Heart left ventricle (tissue), 13 donors: ENCODE measurements at regions not wholly inside any gene's neighbourhood (a gene's known extent, or its start where the extent isn't known, plus 50 kb on each side); places are given as distances from the start of the nearest gene placed in this dataset.

Experiments used
- POLR2A ChIP-seq, 2 donors: fragments of 450-650 bp; IDR thresholded peaks; one replicate each; pipeline ENCODE4 v1.6.1; 2017; ENCODE audit warnings: antibody characterized with exemption in 2 of 2, mild to moderate bottlenecking in 2 of 2, moderate library complexity in 2 of 2
- TF ChIP-seq, protein P1 (sequence below), 12 donors: fragments of 200-600 bp; sonication (generic) in 4 of 12; IDR thresholded peaks; one replicate each; pipeline versions ENCODE4 v1.5.0 to v1.8.0; 2018 to 2022; ENCODE audit warnings: antibody characterized with exemption in 12 of 12, mild to moderate bottlenecking in 5 of 12
- donor health status: ischemic (EF 13 %, LVEDD 7.1; RV severe dilation, severe dysfunction).
- donor health status: DM: no; HTN: yes; CAD: no.
- donor health status: DM: no; HTN: no; CAD: no.
- donor health status: ischemic (EF 25% LVEDD 6.9; RV normal size, moderate dysfunction).
- donor health status: ischemic (EF 25% LVEDD 5.7; RV mildly dilated, moderate dysfunction).
- donor health status: ischemic (EF 35%, LVEDD 5.7; RV mildly dilated, moderate dysfunction).
- donor health status: nonischemic (EF 11% LVEDD 7.7; RV severe dilation, severe dysfunction).
- donor health status: DM: yes; HTN: yes; CAD: no.
- donor health status: PGD.
- donor health status: ischemic (EF 29% LVEDD 5.4; RV normal size, mild dysfunction).
- donor health status: nonischemic (EF 23%, LVEDD 6.1; RV moderate dilation, normal function).

DNA sequence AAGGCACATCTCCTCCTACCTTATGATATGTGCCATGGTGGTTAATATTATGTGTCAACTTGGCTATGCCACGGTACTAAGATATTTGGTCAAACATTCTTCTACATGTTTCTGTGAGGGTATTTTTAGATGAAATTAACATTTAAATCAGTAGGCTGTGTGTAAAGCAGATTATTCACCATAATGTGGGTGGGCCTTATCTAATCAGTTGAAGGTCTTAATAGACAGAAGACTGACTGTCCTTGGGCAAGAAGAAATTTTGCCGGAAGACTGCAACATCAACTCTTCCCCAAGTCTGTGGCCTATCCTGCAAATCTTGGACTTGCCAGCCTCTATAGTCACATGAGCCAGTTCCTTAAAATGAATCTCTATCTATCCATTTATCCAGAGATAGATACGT, 380.1 kb upstream of the DDI1 start:
- TF ChIP-seq, protein P1, sequence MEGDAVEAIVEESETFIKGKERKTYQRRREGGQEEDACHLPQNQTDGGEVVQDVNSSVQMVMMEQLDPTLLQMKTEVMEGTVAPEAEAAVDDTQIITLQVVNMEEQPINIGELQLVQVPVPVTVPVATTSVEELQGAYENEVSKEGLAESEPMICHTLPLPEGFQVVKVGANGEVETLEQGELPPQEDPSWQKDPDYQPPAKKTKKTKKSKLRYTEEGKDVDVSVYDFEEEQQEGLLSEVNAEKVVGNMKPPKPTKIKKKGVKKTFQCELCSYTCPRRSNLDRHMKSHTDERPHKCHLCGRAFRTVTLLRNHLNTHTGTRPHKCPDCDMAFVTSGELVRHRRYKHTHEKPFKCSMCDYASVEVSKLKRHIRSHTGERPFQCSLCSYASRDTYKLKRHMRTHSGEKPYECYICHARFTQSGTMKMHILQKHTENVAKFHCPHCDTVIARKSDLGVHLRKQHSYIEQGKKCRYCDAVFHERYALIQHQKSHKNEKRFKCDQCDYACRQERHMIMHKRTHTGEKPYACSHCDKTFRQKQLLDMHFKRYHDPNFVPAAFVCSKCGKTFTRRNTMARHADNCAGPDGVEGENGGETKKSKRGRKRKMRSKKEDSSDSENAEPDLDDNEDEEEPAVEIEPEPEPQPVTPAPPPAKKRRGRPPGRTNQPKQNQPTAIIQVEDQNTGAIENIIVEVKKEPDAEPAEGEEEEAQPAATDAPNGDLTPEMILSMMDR (IDR thresholded peaks at IDR 0.05) = no peak
- no peak for TF ChIP-seq POLR2A (IDR thresholded peaks at IDR 0.05)
